ENCODE measurements at regions not wholly inside any gene's neighbourhood (a gene's known extent, or its start where the extent isn't known, plus 50 kb on each side); places are given as distances from the start of the nearest gene placed in this dataset.

GRCh38 chr2:236940497-236940896, 145.2 kb upstream of the COPS8 start:
- no peak for DNase-seq

- DNase-seq: no peak
These were observed 144.7 kb upstream of the COPS8 start for GRCh38 chr2:236940916-236941520.

- DNase-seq: no peak
These were observed 144.1 kb upstream of the COPS8 start for GRCh38 chr2:236941551-236941950.

- DNase-seq: no peak
These were observed 143.1 kb upstream of the COPS8 start for GRCh38 chr2:236942554-236942953.

- DNase-seq: no peak
These were observed 142.6 kb upstream of the COPS8 start for GRCh38 chr2:236943068-236943467.

- DNase-seq: no peak
These were observed 141.7 kb upstream of the COPS8 start for GRCh38 chr2:236943841-236944513.

GRCh38 chr2:236944561-236944960, 141.1 kb upstream of the COPS8 start:
- no peak for DNase-seq

GRCh38 chr2:236945431-236946016, 140.2 kb upstream of the COPS8 start:
- no peak for DNase-seq

GRCh38 chr2:236946871-236947270, 138.8 kb upstream of the COPS8 start:
- no peak for DNase-seq

GRCh38 chr2:236947294-236947693, 138.4 kb upstream of the COPS8 start:
- no peak for DNase-seq

- no peak for DNase-seq
These were observed 137.8 kb upstream of the COPS8 start for GRCh38 chr2:236947896-236948295.

- DNase-seq: no peak
These were observed 136.4 kb upstream of the COPS8 start for GRCh38 chr2:236949089-236949905.

GRCh38 chr2:236951830-236952475, 133.7 kb upstream of the COPS8 start:
- DNase-seq: no peak

- no peak for DNase-seq
These were observed 131.0 kb upstream of the COPS8 start for GRCh38 chr2:236954641-236955040.

- DNase-seq: no peak
These were observed 130.1 kb upstream of the COPS8 start for GRCh38 chr2:236955521-236956030.

GRCh38 chr2:236956031-236956618, 129.6 kb upstream of the COPS8 start:
- DNase-seq: no peak

- no peak for DNase-seq
These were observed 129.0 kb upstream of the COPS8 start for GRCh38 chr2:236956641-236957040.

- no peak for DNase-seq
These were observed 126.7 kb upstream of the COPS8 start for GRCh38 chr2:236959036-236959435.

- DNase-seq: no peak
These were observed 125.8 kb upstream of the COPS8 start for GRCh38 chr2:236959876-236960275.

GRCh38 chr2:236960531-236960930, 125.2 kb upstream of the COPS8 start:
- no peak for DNase-seq

GRCh38 chr2:236962816-236963215, 122.9 kb upstream of the COPS8 start:
- DNase-seq: no peak

GRCh38 chr2:236963631-236964182, 122.0 kb upstream of the COPS8 start:
- DNase-seq: no peak

Measured in stimulated activated naive CD4-positive, alpha-beta T cell treated with Interleukin-2 at 50 U/mL for 16 hours (primary cell).